ENCODE measurements at regions not wholly inside any gene's neighbourhood (a gene's known extent, or its start where the extent isn't known, plus 50 kb on each side); places are given as distances from the start of the nearest gene placed in this dataset.

GRCh38 chr2:179340678-179341077 lies 76.0 kb upstream of the SESTD1 start:
- Histone ChIP-seq H3K27me3 (replicated peaks in 1 of 7) (no peaks in the 10 kb centered on the region), H3K4me3 (no peak overlapping the region), H3K4me1 (peaks cover 0 to 7% (median 0%) of the 10 kb centered on the region in 6 donors), H3K36me3 (no peaks in the 10 kb centered on the region), H3K9me3 (no peaks in the 10 kb centered on the region), H3K27ac (no peak overlapping the region)
- TF ChIP-seq, protein P1, sequence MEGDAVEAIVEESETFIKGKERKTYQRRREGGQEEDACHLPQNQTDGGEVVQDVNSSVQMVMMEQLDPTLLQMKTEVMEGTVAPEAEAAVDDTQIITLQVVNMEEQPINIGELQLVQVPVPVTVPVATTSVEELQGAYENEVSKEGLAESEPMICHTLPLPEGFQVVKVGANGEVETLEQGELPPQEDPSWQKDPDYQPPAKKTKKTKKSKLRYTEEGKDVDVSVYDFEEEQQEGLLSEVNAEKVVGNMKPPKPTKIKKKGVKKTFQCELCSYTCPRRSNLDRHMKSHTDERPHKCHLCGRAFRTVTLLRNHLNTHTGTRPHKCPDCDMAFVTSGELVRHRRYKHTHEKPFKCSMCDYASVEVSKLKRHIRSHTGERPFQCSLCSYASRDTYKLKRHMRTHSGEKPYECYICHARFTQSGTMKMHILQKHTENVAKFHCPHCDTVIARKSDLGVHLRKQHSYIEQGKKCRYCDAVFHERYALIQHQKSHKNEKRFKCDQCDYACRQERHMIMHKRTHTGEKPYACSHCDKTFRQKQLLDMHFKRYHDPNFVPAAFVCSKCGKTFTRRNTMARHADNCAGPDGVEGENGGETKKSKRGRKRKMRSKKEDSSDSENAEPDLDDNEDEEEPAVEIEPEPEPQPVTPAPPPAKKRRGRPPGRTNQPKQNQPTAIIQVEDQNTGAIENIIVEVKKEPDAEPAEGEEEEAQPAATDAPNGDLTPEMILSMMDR (IDR thresholded peaks at IDR 0.05 in 8 of 11, conservative IDR thresholded peaks at IDR 0.05 in 3 of 11) = peak in 5 of 11 experiments; percentile 16 to 49 (median 29)
- no peak for TF ChIP-seq POLR2A (IDR thresholded peaks at IDR 0.05)
- intact Hi-C loops (cut with DNase I; ENCODE audit: low total_unique reads) = loop anchor here (5.0 kb wide), 1 partner anchor 118 kb away; no protein-coding TSS in a partner anchor
- no peak for DNase-seq
- 55 to 76% (median 62%) methylated on average over 4 of the region's 4 CpGs for WGBS, 5 donors

GRCh38 chr2:179338681-179339080 lies 74.0 kb upstream of the SESTD1 start:
- no peak overlapping the region for H3K4me3 ChIP-seq
- no peaks in the 10 kb centered on the region for H3K27me3 ChIP-seq (replicated peaks in 1 of 7)
- WGBS, 5 donors = 76 to 88% (median 79%) methylated on average over 3 of the region's 3 CpGs
- TF ChIP-seq, protein P1 (IDR thresholded peaks at IDR 0.05 in 8 of 11, conservative IDR thresholded peaks at IDR 0.05 in 3 of 11) = no peak
- no peak for TF ChIP-seq POLR2A (IDR thresholded peaks at IDR 0.05)
- TF ChIP-seq POLR2AphosphoS5 (IDR thresholded peaks at IDR 0.05) = no peak
- H3K36me3 ChIP-seq = no peaks in the 10 kb centered on the region
- no peak overlapping the region for H3K27ac ChIP-seq
- intact Hi-C loops (cut with DNase I; ENCODE audit: low total_unique reads) = no loop called here
- DNase-seq = no peak
- peaks cover 0 to 7% (median 0%) of the 10 kb centered on the region in 6 donors for H3K4me1 ChIP-seq
- no peaks in the 10 kb centered on the region for H3K9me3 ChIP-seq

DNA sequence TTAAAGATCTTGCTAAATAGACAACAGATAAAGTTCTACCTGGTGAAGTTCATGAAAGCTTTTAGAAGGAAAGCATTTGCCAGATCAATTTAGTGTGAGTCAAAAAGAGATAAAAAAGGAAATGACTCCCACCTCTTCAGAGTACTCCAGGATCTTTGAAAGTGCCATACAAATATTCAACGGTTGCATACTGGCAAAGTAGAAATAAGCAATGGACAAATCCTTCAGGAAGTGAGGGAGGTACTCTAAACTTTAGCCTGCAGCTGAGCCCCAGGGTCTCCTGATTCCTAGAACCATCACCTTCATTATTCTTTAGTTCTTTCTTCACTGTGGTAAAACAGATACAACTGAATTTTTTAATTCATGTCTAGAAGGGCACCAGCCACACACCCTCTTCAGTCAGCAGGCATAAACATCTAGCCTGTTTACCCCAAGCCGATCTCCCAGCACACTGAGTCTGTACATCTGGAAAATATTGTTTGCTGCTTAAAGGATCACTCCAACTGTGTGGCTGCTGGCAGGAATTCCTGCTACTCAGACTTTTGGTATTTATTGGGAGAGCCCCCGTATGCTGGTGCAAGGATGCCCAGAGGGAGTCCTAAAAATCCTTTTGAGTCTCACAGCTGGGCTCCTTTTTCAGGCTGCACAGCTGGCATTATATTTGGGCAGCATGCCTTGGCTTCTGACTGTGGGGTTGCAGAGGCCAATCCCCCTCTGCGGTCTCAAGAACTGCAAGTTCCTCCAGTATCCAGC lies 72.3 kb upstream of the SESTD1 start:
- Histone ChIP-seq H3K4me3 (no peak overlapping the region), H3K9me3 (no peaks in the 10 kb centered on the region), H3K27me3 (replicated peaks in 1 of 7) (no peaks in the 10 kb centered on the region), H3K36me3 (no peaks in the 10 kb centered on the region), H3K27ac (no peak overlapping the region), H3K4me1 (peaks cover 0 to 7% (median 0%) of the 10 kb centered on the region in 6 donors)
- WGBS, 5 donors = 73 to 79% (median 78%) methylated on average over 4 of the region's 4 CpGs
- intact Hi-C loops (cut with DNase I; ENCODE audit: low total_unique reads) = no loop called here
- no peak for DNase-seq
- TF ChIP-seq POLR2A (IDR thresholded peaks at IDR 0.05) (no peak), POLR2AphosphoS5 (IDR thresholded peaks at IDR 0.05) (no peak)
- TF ChIP-seq, protein P1 (IDR thresholded peaks at IDR 0.05 in 8 of 11, conservative IDR thresholded peaks at IDR 0.05 in 3 of 11) = no peak

DNA sequence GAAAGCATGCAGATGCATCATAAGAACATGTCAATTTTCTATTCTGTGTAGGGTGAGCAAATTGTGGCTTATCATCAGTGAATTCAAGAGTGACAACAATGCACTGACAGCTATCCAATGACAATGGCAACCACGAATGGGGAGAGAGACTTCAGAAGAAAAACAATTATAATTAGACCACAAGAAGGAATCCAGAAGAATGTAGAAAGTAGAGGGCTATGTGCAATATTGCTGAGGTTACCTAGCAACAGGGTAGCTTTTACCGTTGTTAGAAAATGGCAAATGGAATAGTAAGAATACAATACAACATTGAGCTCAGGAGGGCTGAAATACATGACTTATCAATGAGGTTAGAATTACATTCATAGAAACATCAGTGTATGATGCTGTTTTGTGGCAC lies 71.1 kb upstream of the SESTD1 start:
- intact Hi-C loops (cut with DNase I; ENCODE audit: low total_unique reads) = no loop called here
- 70 to 82% (median 72%) methylated on average over 2 of the region's 2 CpGs for WGBS, 5 donors
- no peak overlapping the region for H3K27ac ChIP-seq

More for the DNA sequence above, 71.1 kb upstream of the SESTD1 start:
- H3K9me3 ChIP-seq = peaks cover 0 to 7% (median 0%) of the 10 kb centered on the region in 8 donors
- TF ChIP-seq, protein P1 (IDR thresholded peaks at IDR 0.05 in 8 of 11, conservative IDR thresholded peaks at IDR 0.05 in 3 of 11) = no peak
- TF ChIP-seq POLR2AphosphoS5 (IDR thresholded peaks at IDR 0.05) (no peak), POLR2A (IDR thresholded peaks at IDR 0.05) (no peak)
- H3K4me1 ChIP-seq = peaks cover 0 to 5% (median 0%) of the 10 kb centered on the region in 6 donors
- H3K27me3 ChIP-seq (replicated peaks in 1 of 7) = no peaks in the 10 kb centered on the region
- no peak overlapping the region for H3K4me3 ChIP-seq
- no peak for DNase-seq
- no peaks in the 10 kb centered on the region for H3K36me3 ChIP-seq
